ENCODE measurements at regions not wholly inside any gene's neighbourhood (a gene's known extent, or its start where the extent isn't known, plus 50 kb on each side); places are given as distances from the start of the nearest gene placed in this dataset.

- Histone ChIP-seq H3K4me1 (ENCODE audit: control insufficient read depth in 4 of 4, insufficient read depth in 4 of 4, low read length in 3 of 4) (no peaks in the 10 kb centered on the region), H3K9ac (ENCODE audit: low read depth in 1 of 2, low read length in 2 of 2) (no peak overlapping the region), H3K36me3 (ENCODE audit: control insufficient read depth in 4 of 4, insufficient read depth in 3 of 4, low read depth in 1 of 4, low read length in 3 of 4) (no peaks in the 10 kb centered on the region), H3K27ac (ENCODE audit: low read depth in 1 of 2, low read length in 2 of 2) (no peak overlapping the region), H3K4me3 (ENCODE audit: low read depth in 1 of 3, low read length in 3 of 3) (no peak overlapping the region), H3K9me3 (ENCODE audit: control insufficient read depth in 4 of 4, low read length in 3 of 4) (no peaks in the 10 kb centered on the region), H3K27me3 (ENCODE audit: control insufficient read depth in 4 of 4, insufficient read depth in 4 of 4, low read length in 3 of 4) (peaks cover 0 to 3% (median under 1%) of the 10 kb centered on the region in 4 donors)
- DNase-seq (ENCODE audit: low spot score) = no peak
- TF ChIP-seq JUND (IDR thresholded peaks at IDR 0.05) (no peak), EGR1 (IDR thresholded peaks at IDR 0.05; ENCODE audit: low read depth in 2 of 2) (no peak), ATF3 (IDR thresholded peaks at IDR 0.05) (no peak), TAF1 (conservative IDR thresholded peaks at IDR 0.05) (no peak), FOXA2 (IDR thresholded peaks at IDR 0.05) (no peak), REST (IDR thresholded peaks at IDR 0.05) (no peak), SP1 (IDR thresholded peaks at IDR 0.05) (no peak), YY1 (IDR thresholded peaks at IDR 0.05) (no peak), GABPA (IDR thresholded peaks at IDR 0.05 in 1 of 2, conservative IDR thresholded peaks at IDR 0.05 in 1 of 2) (no peak), HNF4A (conservative IDR thresholded peaks at IDR 0.05) (no peak), MAX (IDR thresholded peaks at IDR 0.05) (no peak)
Measured at GRCh38 chr12:118840878-118841277, 140.5 kb upstream of the SRRM4 start.

- no peak overlapping the region for H3K4me3 ChIP-seq (ENCODE audit: low read depth in 1 of 3, low read length in 3 of 3)
- no peak for DNase-seq (ENCODE audit: low spot score)
- no peak for TF ChIP-seq CTCF (IDR thresholded peaks at IDR 0.05; ENCODE audit: low read depth, low read length, missing input control)
- TF ChIP-seq REST (IDR thresholded peaks at IDR 0.05) = no peak
- TF ChIP-seq NR2F2 (IDR thresholded peaks at IDR 0.05) = no peak
- no peak for TF ChIP-seq SP1 (IDR thresholded peaks at IDR 0.05)
- no peak for TF ChIP-seq JUND (IDR thresholded peaks at IDR 0.05)
- TF ChIP-seq HNF4A (conservative IDR thresholded peaks at IDR 0.05) = no peak
- no peak for TF ChIP-seq MAX (IDR thresholded peaks at IDR 0.05)
- no peak for TF ChIP-seq ATF3 (IDR thresholded peaks at IDR 0.05)
- TF ChIP-seq TAF1 (conservative IDR thresholded peaks at IDR 0.05) = no peak
- TF ChIP-seq EGR1 (IDR thresholded peaks at IDR 0.05; ENCODE audit: low read depth in 2 of 2) = no peak
- TF ChIP-seq ZBTB33 (IDR thresholded peaks at IDR 0.05) = no peak
- TF ChIP-seq YY1 (IDR thresholded peaks at IDR 0.05) = no peak
- TF ChIP-seq FOXA2 (IDR thresholded peaks at IDR 0.05) = no peak
- no peak for TF ChIP-seq HNF4G (IDR thresholded peaks at IDR 0.05)
- no peak for TF ChIP-seq FOXA1 (IDR thresholded peaks at IDR 0.05)
- TF ChIP-seq RXRA (IDR thresholded peaks at IDR 0.05) = no peak
- no peak for TF ChIP-seq RAD21 (IDR thresholded peaks at IDR 0.05)
- no peak for TF ChIP-seq GABPA (IDR thresholded peaks at IDR 0.05 in 1 of 2, conservative IDR thresholded peaks at IDR 0.05 in 1 of 2)
- H3K9ac ChIP-seq (ENCODE audit: low read depth in 1 of 2, low read length in 2 of 2) = no peak overlapping the region
- no peaks in the 10 kb centered on the region for H3K9me3 ChIP-seq (ENCODE audit: control insufficient read depth in 4 of 4, low read length in 3 of 4)
- peaks cover 0 to 3% (median 0%) of the 10 kb centered on the region in 4 donors for H3K27me3 ChIP-seq (ENCODE audit: control insufficient read depth in 4 of 4, insufficient read depth in 4 of 4, low read length in 3 of 4)
- no peak overlapping the region for H3K27ac ChIP-seq (ENCODE audit: low read depth in 1 of 2, low read length in 2 of 2)
- no peaks in the 10 kb centered on the region for H3K4me1 ChIP-seq (ENCODE audit: control insufficient read depth in 4 of 4, insufficient read depth in 4 of 4, low read length in 3 of 4)
- 44% methylated on average over 6 of the region's 6 CpGs for WGBS
- H3K36me3 ChIP-seq (ENCODE audit: control insufficient read depth in 4 of 4, insufficient read depth in 3 of 4, low read depth in 1 of 4, low read length in 3 of 4) = no peaks in the 10 kb centered on the region
Measured at GRCh38 chr12:118841588-118841987, 139.8 kb upstream of the SRRM4 start.
